Kidney (tissue), 13 donors: ENCODE measurements at regions not wholly inside any gene's neighbourhood (a gene's known extent, or its start where the extent isn't known, plus 50 kb on each side); places are given as distances from the start of the nearest gene placed in this dataset.

Source experiments
- DNase-seq, 5 donors: peaks; one replicate each; pipeline ENCODE4 v3.0.0-alpha.2; 2013 to 2020
- FAIRE-seq: peaks from 2 replicates; lab custom pipeline; 2012; peaks lifted over from hg19 to GRCh38; lab: Jason Lieb, UNC
- H3K27ac ChIP-seq, 2 donors: one replicate each; pipeline ENCODE4 v1.7.0; 2013; ENCODE audit warnings: low read depth in 2 of 2, low read length in 2 of 2, inconsistent platforms in 1 of 2
- H3K27me3 ChIP-seq: one replicate; pipeline ENCODE4 v1.7.1; 2013; ENCODE audit warnings: low read length, inconsistent platforms; ENCODE audit not compliant: control insufficient read depth, insufficient read depth
- H3K36me3 ChIP-seq, 3 donors: one replicate each; pipeline versions ENCODE4 v1.7.0 to v1.7.1; 2013; ENCODE audit warnings: low read length in 3 of 3, control low read depth in 1 of 3, inconsistent platforms in 1 of 3; ENCODE audit not compliant: insufficient read depth in 3 of 3, control insufficient read depth in 2 of 3
- H3K4me1 ChIP-seq, 3 donors: one replicate each; pipeline versions ENCODE4 v1.7.0 to v1.7.1; 2013; ENCODE audit warnings: low read length in 3 of 3, inconsistent platforms in 1 of 3, low read depth in 1 of 3; ENCODE audit not compliant: control insufficient read depth in 2 of 3, insufficient read depth in 2 of 3
- H3K4me3 ChIP-seq, 3 donors: one replicate each; pipeline versions ENCODE4 v1.7.0 to v1.8.1; 2013; ENCODE audit warnings: low read length in 3 of 3, control low read depth in 1 of 3, inconsistent platforms in 1 of 3
- H3K9ac ChIP-seq, 3 donors: one replicate each; pipeline versions ENCODE4 v1.7.0 to v1.7.1; 2013; ENCODE audit warnings: low read length in 3 of 3, control low read depth in 1 of 3, inconsistent platforms in 1 of 3
- H3K9me3 ChIP-seq, 3 donors: one replicate each; pipeline versions ENCODE4 v1.7.0 to v1.7.1; 2013; ENCODE audit warnings: low read length in 3 of 3, control low read depth in 1 of 3, inconsistent platforms in 1 of 3; ENCODE audit not compliant: control insufficient read depth in 2 of 3, insufficient read depth in 1 of 3
- CTCF ChIP-seq: IDR thresholded peaks from 3 replicates; pipeline ENCODE4 v1.5.1; 2012; ENCODE audit warnings: mild to moderate bottlenecking, moderate library complexity, borderline replicate concordance; ENCODE audit not compliant: insufficient read depth; ENCODE audit errors: extremely low read depth
- intact Hi-C: fragments of 100-400 bp; cut with DNase I; formaldehyde crosslinking; loops from one replicate; pipeline ENCODE4 v1.11.1; 2022
- donor health status: control.
- donor health status: control.
- donor health status: control.
- donor health status: control.
- donor health status: control.
- donor health status: DM: yes; HTN: yes; CAD: no.
- donor health status: Normal renal cell carcinoma (clear cell type).

- H3K4me3 ChIP-seq: no peak overlapping the region
- H3K9ac ChIP-seq: no peak overlapping the region
- no peaks in the 10 kb centered on the region for H3K36me3 ChIP-seq
- no peak for TF ChIP-seq CTCF
- H3K9me3 ChIP-seq: no peaks in the 10 kb centered on the region
- DNase-seq: no peak
- intact Hi-C loops: no loop called here
- H3K27me3 ChIP-seq: no peaks in the 10 kb centered on the region
- no peak for FAIRE-seq
- H3K4me1 ChIP-seq: no peaks in the 10 kb centered on the region
- H3K27ac ChIP-seq: no peak overlapping the region
Observed at GRCh38 chr7:52877240-52877639, 158.2 kb upstream of the POM121L12 start.

- Histone ChIP-seq H3K4me3 (no peak overlapping the region), H3K4me1 (no peaks in the 10 kb centered on the region), H3K9me3 (no peaks in the 10 kb centered on the region), H3K27ac (no peak overlapping the region), H3K9ac (no peak overlapping the region), H3K27me3 (no peaks in the 10 kb centered on the region), H3K36me3 (no peaks in the 10 kb centered on the region)
- TF ChIP-seq CTCF: no peak
- intact Hi-C loops: no loop called here
- no peak for FAIRE-seq
- DNase-seq: no peak
Observed at GRCh38 chr7:52876402-52876801, 159.0 kb upstream of the POM121L12 start.

GRCh38 chr7:52863652-52864051 is 171.8 kb upstream of the POM121L12 start:
- no peaks in the 10 kb centered on the region for H3K27me3 ChIP-seq
- no peak overlapping the region for H3K9ac ChIP-seq
- H3K27ac ChIP-seq: no peak overlapping the region
- H3K36me3 ChIP-seq: no peaks in the 10 kb centered on the region
- FAIRE-seq (no peak), DNase-seq (no peak)
- no peak overlapping the region for H3K4me3 ChIP-seq
- peaks cover 0 to 6% (median 4%) of the 10 kb centered on the region in 3 donors for H3K9me3 ChIP-seq
- no peak for TF ChIP-seq CTCF
- H3K4me1 ChIP-seq: no peaks in the 10 kb centered on the region
- intact Hi-C loops: no loop called here

GRCh38 chr7:52862321-52862720 is 173.1 kb upstream of the POM121L12 start:
- Histone ChIP-seq H3K27me3 (no peaks in the 10 kb centered on the region), H3K27ac (no peak overlapping the region), H3K4me3 (no peak overlapping the region), H3K9ac (no peak overlapping the region), H3K36me3 (no peaks in the 10 kb centered on the region), H3K9me3 (peaks cover 0 to 6% (median 4%) of the 10 kb centered on the region in 3 donors), H3K4me1 (no peaks in the 10 kb centered on the region)
- no peak for TF ChIP-seq CTCF
- DNase-seq (no peak), FAIRE-seq (no peak)
- intact Hi-C loops: no loop called here
